GM12892 (cell line): ENCODE measurements at regions not wholly inside any gene's neighbourhood (a gene's known extent, or its start where the extent isn't known, plus 50 kb on each side); places are given as distances from the start of the nearest gene placed in this dataset.

ENCODE experiments used
- POLR2A ChIP-seq: IDR thresholded peaks from 2 replicates; pipeline ENCODE4 v1.6.1; 2011; ENCODE audit warnings: low read depth, low read length, control low read depth
- POLR2AphosphoS5 ChIP-seq: IDR thresholded peaks from 2 replicates; pipeline ENCODE4 v1.6.1; 2011; ENCODE audit warnings: low read depth, low read length, control low read depth
- TAF1 ChIP-seq: IDR thresholded peaks from 2 replicates; pipeline ENCODE4 v1.6.1; 2011; ENCODE audit warnings: low read depth, mild to moderate bottlenecking, control low read depth, low read length, borderline replicate concordance

GRCh38 chr4:111326450-111326849 is 703.6 kb upstream of the PITX2 start:
- TF ChIP-seq POLR2AphosphoS5 (no peak), POLR2A (no peak), TAF1 (no peak)
